ENCODE measurements at regions not wholly inside any gene's neighbourhood (a gene's known extent, or its start where the extent isn't known, plus 50 kb on each side); places are given as distances from the start of the nearest gene placed in this dataset.

GRCh38 chr3:159234306-159234705 is 432.5 kb downstream of the MFSD1 start (continued):
- TF ChIP-seq PBX3 (CRISPR knock-in tag; IDR thresholded peaks at IDR 0.05), result no peak
- TF ChIP-seq ZNF518A (tag by site-specific recombination; conservative IDR thresholded peaks at IDR 0.05; ENCODE audit: low read depth), result 0 out of 2 replicates have a peak, but pooled peaks have one; percentile 19
- TF ChIP-seq ZNF473 (tag by site-specific recombination; IDR thresholded peaks at IDR 0.05), result no peak
- TF ChIP-seq ZNF132 (tag by site-specific recombination; IDR thresholded peaks at IDR 0.05; ENCODE audit: borderline replicate concordance), result no peak
- 0 out of 2 replicates have a peak, but pooled peaks have one; percentile 37 for TF ChIP-seq ZBTB6 (tag by site-specific recombination; IDR thresholded peaks at IDR 0.05)
- TF ChIP-seq AEBP2 (tag by site-specific recombination; IDR thresholded peaks at IDR 0.05; ENCODE audit: borderline replicate concordance), result no peak
- TF ChIP-seq ZBTB44 (tag by site-specific recombination; IDR thresholded peaks at IDR 0.05), result no peak
- TF ChIP-seq ZNF529 (tag by site-specific recombination; IDR thresholded peaks at IDR 0.05; ENCODE audit: insufficient replicate concordance), result no peak
- TF ChIP-seq HIC1 (tag by site-specific recombination; IDR thresholded peaks at IDR 0.05), result 0 out of 2 replicates have a peak, but pooled peaks have one; percentile 30
- no peak for TF ChIP-seq ZNF571 (tag by site-specific recombination; IDR thresholded peaks at IDR 0.05)
- no peak for TF ChIP-seq ZNF48 (tag by site-specific recombination; IDR thresholded peaks at IDR 0.05)
- no peak for TF ChIP-seq GFI1B (tag by site-specific recombination; IDR thresholded peaks at IDR 0.05)
- no peak for TF ChIP-seq ZNF202 (tag by site-specific recombination; IDR thresholded peaks at IDR 0.05; ENCODE audit: borderline replicate concordance)
- no peak for TF ChIP-seq ZNF19 (tag by site-specific recombination; IDR thresholded peaks at IDR 0.05; ENCODE audit: low read depth)
- TF ChIP-seq ZNF311 (tag by site-specific recombination; IDR thresholded peaks at IDR 0.05; ENCODE audit: borderline replicate concordance), result no peak
- TF ChIP-seq ZNF530 (tag by site-specific recombination; IDR thresholded peaks at IDR 0.05; ENCODE audit: low read depth), result no peak
- no peak for TF ChIP-seq YY2 (tag by site-specific recombination; IDR thresholded peaks at IDR 0.05)
- TF ChIP-seq ZNF341 (tag by site-specific recombination; IDR thresholded peaks at IDR 0.05; ENCODE audit: low read depth), result no peak
- no peak for TF ChIP-seq ZNF658 (tag by site-specific recombination; IDR thresholded peaks at IDR 0.05)
- no peak for TF ChIP-seq ZNF362 (tag by site-specific recombination; IDR thresholded peaks at IDR 0.05)
- TF ChIP-seq ZNF138 (tag by site-specific recombination; IDR thresholded peaks at IDR 0.05; ENCODE audit: borderline replicate concordance), result no peak
- TF ChIP-seq ZNF394 (tag by site-specific recombination; IDR thresholded peaks at IDR 0.05; ENCODE audit: borderline replicate concordance), result no peak
- TF ChIP-seq ZNF146 (tag by site-specific recombination; IDR thresholded peaks at IDR 0.05), result no peak
- no peak for TF ChIP-seq ZNF184 (tag by site-specific recombination; IDR thresholded peaks at IDR 0.05)

All from HEK293 (cell line).